Non-pigmented ciliary epithelial cell (primary cell): ENCODE measurements at regions not wholly inside any gene's neighbourhood (a gene's known extent, or its start where the extent isn't known, plus 50 kb on each side); places are given as distances from the start of the nearest gene placed in this dataset.

Experiments
- DNase-seq: peaks from one replicate; pipeline ENCODE4 v3.0.0-alpha.2; 2010; ENCODE audit warnings: low read depth

DNA sequence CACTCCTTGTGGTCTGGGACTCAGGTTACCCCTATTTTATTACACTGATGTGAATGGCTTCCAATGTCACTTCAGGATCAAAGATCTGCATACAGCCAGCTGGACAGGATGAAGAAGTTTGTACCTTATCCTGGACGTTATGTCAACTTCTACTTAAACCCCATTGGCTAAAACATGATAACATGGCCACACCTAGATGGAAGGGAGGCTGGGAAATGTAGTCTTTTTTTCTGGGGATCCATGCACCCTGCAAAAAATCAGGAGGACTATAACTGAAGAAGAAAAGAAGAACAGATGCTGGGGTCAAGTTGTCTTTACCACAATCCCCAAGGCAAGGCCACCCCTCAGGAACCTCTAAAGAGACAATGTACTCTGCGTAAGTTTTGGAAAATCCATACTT, 459.2 kb downstream of the BCOR start:
- DNase-seq, result no peak

DNA sequence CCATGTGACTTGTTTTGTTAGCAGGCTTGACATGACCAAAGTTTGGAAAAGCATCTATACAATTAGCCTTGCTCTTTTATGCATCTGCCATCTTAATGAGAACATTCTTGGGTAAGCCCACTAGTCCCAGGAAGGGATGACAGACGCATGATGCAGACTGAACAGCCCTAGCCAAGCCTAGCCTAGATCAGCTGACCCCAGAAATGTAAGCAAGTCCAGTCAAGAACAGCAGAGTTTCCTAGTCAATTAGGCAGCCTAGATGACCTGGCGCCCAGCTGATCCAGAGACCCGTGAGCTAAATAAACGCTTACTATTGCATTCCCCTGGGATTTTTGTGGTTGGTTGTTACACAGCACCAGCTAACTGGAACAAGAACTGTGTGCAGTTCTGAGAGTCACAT, 457.9 kb downstream of the BCOR start:
- no peak for DNase-seq

DNA sequence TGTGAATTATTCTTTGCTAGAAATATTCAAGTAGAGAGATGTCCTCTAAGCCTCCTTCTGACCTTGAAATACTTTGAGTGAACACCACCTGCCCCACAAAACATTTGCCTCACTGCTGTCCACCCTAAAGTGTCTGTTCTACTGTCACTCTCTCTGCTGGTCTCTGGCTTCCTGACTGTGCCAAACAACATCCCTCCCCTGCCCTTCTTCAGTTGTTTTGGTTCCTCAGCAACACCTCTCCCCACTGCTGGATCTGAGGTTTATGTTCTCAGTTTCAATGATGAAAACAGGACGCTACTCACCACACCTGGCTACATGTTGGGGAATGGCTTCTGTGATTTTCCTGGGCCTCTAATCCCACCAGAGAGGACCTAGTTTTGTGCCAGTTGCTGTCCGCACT, 456.9 kb downstream of the BCOR start:
- DNase-seq, result no peak

DNA sequence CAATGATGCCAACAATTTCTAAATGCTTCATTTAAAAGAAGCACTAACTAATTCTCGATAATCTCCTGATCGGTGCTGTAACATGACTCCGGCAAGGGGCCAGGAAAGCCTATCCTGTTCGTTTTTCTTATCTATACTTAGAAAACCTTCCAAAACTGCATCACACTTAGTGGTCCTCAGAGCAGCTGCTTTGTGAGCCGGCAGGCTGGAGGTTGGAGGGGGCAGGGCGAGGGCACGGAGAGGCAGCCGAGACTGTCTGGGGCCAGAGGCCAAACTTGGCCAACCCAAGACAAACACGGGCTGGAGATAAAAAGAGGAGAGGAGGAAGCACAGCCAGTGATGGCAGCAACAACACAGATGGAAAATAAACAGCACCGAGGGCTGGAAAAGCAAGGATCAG, 455.7 kb downstream of the BCOR start:
- DNase-seq, result no peak

DNA sequence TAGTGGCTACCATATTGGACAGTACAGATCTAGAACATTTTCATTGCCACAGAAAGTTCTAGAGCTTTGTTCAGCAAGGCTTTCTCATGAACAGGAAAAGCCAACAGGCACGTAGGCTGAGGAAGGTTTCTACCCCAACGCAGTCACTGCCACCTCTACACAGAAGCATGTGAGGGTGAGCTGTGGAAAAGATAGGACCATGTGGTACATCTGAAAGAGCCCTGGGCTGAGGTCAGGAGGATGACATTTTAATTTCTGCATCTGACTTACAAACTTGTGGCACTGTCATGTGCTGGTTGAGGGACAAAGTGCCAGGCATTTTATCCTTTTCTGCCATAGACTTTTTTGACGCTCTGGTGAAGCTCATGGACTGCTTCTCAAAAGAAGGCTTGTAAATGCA, 454.2 kb downstream of the BCOR start:
- no peak for DNase-seq

DNA sequence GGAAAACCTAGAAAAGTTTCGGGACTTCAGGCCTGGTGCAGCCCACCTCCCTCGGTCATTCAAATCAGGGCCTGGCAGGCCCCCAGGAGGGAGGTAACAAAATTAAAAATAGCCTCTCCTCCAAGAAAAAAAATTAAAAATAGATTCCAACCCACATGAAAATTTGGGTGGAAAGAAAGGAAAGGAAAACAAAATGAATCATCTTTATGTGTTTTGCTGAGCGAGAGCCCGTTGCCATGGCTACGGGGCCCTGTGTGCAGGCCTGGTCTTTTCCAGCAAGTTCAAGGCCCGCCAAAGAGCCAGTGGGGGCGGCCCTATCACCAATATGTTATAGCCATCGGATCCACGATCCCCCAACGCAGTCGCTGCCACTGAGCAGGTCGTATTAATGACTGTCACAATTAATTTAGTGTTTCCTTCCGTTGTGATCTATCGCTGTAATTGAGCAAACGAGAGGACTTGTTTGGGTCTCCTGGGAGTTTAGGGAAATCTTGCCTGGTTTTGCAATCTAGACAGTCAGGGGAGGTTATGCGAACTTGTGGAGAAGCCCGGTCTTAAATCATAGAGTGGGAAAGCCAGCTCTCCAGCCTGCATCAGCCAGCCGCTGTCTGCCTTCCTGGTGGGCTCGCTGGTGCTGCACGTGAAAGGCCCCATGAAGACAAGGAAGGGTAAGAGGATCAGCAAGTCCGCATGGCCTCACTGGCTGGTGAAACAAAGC, 452.4 kb downstream of the BCOR start:
- peak; percentile 19 for DNase-seq

DNA sequence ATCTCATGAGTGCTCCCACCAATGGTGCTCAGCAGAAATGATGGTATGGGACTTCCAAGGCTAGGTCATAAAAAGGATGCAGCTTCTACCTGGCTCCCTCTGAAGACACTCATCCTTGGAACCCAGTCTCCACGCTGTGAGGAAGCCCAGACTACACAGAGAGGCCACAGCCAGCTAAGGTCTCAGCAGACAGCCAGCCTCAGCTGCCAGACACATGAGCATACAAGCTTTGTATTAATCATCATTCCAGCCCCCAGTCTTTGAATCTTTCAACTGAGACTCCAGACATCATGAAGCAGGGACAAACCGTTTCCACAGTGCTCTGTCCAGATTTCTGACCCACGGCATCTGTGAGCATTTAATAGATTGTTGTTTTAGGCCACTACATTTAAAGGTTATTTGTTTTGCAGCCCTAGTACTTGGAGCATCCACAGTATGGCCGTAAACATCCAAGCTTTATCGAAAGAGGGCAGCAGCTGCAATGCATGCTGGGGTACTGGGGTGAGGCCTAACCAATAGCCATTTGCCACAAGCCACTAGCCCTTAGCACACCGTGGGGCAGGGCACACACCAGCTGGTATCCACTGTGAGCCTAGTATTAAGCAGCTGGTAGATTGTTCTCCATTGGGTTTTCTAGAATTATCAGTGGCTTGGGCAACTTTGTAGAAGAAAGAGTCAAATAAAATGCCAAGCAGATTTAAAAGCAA, 449.1 kb downstream of the BCOR start:
- DNase-seq, result no peak

DNA sequence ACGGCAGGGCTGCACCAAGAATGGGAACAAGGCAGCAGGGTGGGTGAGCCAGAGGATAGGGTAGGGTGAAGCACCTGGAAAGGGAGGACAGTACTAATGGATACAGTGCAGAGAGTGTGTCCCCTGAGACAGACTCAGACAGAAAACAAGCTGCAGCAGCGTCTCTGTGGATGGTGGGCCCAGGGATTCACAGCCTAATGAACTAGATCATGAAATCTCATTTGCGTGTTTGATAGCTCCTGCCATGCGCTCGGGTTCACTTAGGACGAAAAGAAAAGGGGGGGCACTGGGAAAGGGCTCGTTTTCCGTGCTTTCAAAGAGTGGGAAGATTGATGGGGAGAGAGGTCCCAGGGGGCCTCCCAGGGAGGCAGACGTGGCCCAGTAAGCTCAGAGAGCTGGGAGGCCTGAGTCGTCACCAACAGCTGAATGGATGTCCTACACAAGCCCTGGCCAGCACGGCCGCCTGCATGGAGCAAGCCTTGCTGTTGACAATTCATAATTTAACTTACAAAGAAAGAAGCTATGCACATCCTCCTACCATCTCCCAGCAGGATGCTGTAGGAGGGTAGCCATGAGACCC, 446.9 kb downstream of the BCOR start:
- DNase-seq, result no peak

DNA sequence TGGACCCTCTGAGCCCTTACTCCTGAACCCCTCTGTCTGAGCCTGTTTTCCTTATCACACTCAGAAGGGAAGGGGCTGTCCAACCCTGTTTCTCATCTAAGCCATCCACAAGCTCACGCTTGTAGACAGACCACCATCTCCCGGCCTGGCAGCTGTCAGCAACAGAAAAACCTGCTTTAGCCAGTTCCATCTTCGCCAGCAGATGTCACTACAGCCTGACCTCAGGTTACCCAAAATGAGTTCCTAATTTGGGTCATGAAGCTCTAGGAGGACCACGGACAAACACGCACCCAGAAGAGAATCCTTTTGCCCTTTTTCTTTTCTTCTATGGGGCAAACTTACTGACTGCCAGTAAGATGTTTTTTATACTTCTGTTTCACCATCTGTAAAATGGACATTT, 445.4 kb downstream of the BCOR start:
- DNase-seq, result no peak

DNA sequence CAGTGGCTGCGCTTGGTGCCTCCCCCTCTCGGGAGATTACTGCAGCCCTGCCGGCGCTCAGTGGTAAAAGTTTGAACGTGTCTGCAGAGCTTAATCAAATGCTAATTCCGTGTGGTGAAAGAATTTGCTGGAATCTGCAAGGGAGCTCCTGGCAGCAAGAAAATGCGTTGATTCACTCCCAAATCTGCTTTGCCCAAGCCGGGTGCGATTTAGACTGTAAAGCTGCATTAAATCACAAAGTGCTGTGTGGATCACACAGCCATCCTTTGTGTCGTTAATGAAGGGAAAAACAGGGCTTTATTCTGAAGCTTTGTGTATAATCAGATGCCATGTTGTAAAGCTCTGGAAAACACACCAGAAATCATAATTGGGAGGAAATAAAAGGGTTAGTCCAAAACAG, 444.1 kb downstream of the BCOR start:
- no peak for DNase-seq

DNA sequence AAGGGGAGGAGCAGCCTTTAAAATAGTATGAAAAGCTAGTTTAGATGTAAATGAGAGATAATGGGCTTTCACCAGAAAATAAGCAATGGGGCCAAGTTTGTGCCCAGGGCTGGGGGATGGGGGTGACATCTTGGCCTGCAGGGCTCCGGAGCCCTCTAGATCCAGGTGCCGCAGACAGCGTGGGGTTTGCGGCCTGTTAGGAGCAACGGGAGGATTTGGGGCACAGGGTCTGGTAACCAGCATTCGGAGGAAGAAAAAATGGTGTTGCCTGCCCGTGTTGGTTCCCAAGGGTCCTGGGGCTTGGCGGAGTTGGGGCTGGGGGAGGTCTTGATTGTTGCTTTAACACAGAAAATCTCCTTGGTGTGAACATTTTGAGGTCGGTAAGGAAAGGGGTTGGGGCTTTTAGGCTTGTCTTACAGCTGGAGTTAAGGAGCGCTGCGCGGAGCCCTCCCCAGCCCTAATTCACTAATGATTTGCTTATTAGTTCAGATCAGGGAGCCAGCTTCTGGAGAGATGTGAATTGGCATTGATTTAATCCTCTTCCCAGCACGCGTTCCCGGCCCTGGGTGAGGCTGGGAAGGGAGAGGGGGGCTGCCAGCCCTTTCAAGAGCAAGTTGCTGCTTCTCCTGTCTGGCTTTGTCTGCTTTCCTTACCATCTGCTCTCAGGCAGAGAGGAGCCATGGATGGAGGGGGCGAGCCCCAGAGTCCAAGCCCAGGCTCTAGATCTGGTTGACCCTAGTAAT, 443.4 kb downstream of the BCOR start:
- no peak for DNase-seq

DNA sequence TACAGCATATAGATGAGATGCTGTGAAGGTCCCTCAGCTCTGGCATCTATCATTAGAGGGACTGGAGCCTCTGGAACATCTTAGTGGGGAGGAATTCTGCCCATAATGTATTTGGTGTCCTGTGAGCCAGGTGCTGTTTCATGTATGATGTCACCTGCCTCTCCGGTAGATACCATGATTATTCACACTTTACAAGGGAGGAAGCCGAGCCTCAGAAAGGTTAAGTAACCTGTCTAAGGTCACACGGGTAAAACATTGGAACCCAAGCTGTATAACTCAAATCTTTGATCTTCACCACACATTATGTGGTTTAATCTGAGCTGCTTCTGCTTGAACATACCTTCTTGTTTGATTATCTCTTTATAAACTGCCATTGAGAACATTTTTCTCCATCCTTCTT, 442.8 kb downstream of the BCOR start:
- DNase-seq, result no peak

DNA sequence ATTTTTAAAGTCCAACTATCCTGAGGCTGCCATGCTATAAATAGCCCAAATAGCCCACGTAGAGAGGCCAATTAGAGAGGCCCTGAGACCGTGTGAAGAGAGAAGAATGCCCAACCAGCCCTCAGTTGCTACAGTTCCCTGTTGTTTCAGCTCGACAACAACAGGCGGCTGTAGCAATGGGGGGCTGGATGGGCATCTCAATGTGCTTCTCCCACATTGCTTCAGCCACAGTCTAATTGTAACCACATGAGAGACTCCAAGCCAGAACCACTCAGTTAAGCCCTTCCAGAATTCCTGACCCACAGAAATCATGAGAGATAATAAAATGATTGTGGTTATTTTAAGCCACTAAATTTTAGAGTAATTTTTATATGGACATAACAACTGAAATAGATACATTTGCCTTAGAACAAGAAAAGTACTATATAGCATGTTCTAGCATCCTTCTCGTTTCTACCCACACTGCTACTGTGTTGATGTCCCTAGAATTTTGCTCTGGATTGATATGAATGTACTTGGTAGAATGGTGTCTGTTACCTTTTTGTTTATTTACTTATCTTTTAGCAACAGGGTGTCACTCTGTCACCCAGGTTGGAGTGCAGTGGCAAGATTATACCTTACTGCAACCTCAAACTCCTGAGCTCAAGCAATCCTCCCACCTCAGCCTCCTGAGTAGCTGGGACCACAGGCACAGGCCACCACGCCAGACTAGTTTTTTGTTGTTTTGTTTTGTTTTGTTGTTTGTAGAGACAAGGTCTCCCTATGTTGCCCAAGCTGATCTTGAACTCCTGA, 436.4 kb downstream of the BCOR start:
- no peak for DNase-seq

DNA sequence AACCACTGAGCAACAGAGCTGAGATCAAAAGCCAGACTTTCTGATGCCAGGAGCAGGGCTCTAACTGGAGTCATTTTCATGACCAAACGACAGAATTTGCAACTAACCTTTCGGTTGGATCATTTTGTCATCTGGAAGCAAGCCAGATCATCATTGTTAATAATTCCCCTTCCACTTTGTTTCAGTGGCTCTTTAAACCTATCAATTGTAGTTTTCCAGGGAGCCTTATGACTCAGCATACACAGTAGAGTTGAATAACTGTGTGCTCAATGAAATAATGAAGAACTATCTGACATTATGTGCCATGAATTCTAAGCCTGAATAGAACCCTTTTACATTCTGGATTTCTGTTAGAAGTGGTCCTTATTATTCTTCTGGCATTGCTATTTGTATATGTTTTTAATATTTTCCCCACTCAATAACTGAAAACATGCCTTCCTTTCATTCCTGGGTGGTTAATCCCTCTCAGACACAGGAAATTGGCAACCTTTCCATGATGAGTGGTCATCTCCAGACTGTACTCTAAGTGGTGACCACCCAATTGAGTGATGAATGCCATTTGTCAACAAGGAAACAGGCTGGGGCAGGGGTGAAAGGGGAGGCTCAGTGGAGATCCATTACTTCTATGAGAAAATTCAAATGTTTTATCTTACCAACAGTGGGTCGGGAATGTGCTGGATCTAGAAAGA, 431.8 kb downstream of the BCOR start:
- no peak for DNase-seq

DNA sequence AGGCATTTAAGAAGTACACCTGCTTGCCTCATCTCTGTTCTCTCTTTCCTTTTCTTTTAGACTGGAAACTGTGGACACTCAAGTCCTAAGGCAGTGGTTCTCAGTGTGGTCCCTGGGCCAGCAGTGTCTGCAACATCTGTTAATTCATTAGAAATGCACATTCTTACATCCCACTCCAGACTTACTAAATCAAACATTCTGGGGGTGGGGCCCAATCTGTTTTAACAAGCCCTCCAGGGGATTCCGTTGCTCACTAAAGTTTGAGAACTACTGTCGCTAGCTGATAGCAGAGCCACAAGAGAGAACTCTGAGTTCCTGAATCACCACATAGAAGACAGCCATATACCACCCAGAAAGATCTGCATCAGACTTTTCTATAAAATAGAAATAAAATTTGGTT, 430.6 kb downstream of the BCOR start:
- no peak for DNase-seq

DNA sequence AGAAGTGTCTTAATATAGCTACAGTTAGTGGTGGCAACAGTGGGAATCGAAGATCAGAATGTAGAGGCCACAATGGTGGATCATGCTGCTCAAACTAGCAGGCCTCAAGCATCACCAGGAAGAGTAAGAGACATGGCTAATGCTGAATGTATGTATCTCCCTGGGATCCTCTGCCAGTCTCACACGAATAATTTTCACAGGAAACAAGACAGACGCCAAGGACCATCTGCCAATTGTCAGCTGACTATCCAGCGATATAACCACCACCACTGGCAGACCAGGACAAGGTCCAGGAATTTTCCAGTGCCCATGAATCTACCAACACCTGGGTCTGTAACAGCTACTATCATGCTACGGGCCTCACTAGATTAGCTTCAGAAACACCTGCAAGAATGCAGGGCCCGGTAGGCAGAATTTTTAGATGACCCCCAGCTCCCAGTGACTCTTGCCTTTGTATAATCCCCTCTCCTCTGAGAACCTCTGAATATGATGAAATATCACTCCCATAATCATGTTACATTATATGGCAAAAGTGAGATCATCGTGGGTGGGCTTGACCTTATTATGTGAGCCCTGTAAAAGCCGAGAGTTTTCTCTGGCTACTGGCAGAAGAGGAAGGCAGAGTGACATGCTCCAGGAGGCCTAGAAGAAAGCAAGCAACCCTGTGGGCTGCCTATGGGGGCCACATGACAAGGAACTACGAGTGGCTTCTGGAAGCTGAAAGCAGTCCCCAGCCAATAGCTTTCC, 429.8 kb downstream of the BCOR start:
- DNase-seq, result no peak

DNA sequence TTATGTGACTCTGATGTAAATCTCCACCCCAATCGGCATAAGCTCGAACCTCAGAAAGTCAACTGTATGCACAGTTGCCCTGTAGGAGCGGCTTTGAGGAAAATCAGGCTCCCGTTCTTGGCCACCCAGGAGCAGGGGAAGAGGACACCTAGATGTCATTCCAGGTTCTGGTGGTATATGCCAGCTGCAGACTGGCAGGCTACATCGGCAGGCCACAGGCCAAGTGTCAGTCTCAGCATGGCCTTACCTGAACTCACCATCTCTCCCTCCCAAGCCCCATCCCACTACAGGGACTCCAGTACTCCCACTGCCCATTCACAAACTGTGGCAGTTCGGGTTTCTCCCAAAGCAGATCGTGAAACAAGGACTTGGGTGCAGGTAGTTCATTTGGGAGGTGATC, 428.1 kb downstream of the BCOR start:
- no peak for DNase-seq

DNA sequence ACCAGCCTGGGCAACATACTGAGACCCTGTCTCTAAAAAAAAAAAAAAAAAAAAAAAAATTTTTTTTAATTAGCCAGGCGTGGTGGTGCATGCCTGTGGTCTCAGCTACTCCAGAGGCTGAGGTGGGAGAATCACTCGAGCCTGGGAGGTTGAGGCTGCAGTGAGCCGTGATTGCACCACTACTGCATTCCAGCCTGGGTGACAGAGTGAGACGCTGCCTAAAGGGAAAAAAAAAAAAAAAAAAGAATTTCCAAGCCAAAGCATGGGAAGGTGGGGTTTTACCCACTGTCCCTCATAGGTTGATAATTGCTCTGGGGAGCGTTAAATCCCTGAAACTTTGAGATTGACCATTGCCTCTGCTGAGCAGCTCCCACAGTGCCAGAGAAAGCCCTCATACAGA, 427.5 kb downstream of the BCOR start:
- DNase-seq, result no peak

DNA sequence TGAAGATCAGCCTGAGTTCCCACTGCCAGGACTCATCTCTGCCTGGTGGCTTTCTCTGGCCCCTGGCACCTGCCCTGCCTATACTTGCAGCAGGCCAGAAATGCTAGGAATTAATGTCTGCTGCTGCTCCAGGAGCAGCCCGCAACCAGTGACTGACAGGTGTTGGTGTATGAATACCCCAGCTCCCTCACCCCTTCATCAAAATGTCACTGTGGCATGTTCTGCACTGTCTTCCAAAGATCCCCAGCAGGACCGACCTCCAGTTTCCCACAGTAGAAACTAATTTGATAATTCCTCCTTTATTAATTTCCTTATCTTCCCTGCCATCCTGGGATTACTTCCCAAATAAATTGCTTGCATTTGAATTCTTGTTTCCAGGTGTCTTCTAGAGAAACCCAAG, 425.4 kb downstream of the BCOR start:
- DNase-seq, result no peak

DNA sequence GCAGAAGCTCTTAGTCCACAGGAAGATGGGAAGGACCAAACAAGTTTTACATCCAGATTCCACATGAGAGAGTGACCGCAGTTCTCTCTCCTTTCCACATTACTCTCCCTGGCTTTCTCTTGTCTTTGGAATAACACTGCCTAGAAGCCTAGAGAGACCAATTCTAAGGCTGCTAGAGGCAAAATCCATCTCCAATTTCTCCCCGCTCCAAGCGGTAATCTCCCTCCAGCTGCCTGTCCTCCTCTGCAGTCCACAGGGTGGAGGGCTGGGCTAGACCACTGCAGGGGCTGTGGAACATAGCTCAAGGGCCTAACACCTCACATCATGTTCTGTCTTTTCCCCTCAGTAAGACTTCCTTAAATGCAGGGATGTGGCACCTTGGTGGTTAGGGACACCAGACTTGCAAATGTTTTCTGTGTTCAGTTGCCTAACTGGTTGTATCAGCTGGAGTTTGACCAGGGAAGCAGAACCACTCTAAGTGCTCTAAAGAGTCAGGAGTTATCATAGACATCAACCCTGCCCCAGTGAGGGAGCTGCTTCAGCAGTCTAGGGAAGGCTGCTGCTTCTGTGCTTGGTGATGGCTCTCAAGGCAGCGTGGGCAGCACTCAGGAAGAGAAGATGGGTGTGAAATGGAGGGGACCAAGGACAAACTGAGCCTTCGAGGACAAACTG, 423.1 kb downstream of the BCOR start:
- DNase-seq, result no peak
